PC-3 (cell line): ENCODE measurements at regions not wholly inside any gene's neighbourhood (a gene's known extent, or its start where the extent isn't known, plus 50 kb on each side); places are given as distances from the start of the nearest gene placed in this dataset.

Experiments
- ATAC-seq: fragments of 200-7000 bp; cut with Tn5 transposase; 2 replicates; pipeline ENCODE4 v1.9.1; 2020; ENCODE audit warnings: mild to moderate bottlenecking, moderate library complexity
- BruUV-seq: library from RNA; stranded (reverse); fragments of 400-500 nt; replicated peaks from 2 replicates; lab custom pipeline; 2021; lab: Mats Ljungman, UMichigan
- CTCF ChIA-PET: fragments of 300-600 bp; sonication (Branson Sonifier 250); formaldehyde crosslinking; loops from one replicate; lab custom pipeline; 2022; ENCODE audit warnings: antibody characterized with exemption; lab: Charles Lee
- POLR2A ChIA-PET: fragments of 300-600 bp; sonication (Branson Sonifier 250); formaldehyde crosslinking; loops from one replicate; lab custom pipeline; 2022; ENCODE audit warnings: antibody characterized with exemption; ENCODE audit not compliant: unreplicated experiment; lab: Charles Lee
- DNase-seq: peaks from one replicate; pipeline ENCODE4 v3.0.0-alpha.2; 2015
- H2AFZ ChIP-seq: fragments of 300-600 bp; sonication (generic); 2 replicates; pipeline ENCODE4 v1.6.0; 2016; ENCODE audit warnings: antibody characterized with exemption, low read length
- H3F3A ChIP-seq: fragments of 300-600 bp; sonication (generic); one replicate; pipeline ENCODE4 v1.6.0; 2017; ENCODE audit warnings: antibody characterized with exemption, low read length, control low read depth, mild to moderate bottlenecking; ENCODE audit not compliant: unreplicated experiment
- H3K27ac ChIP-seq: fragments of 300-600 bp; sonication (generic); 2 replicates; pipeline ENCODE4 v1.5.1; 2016; ENCODE audit warnings: mild to moderate bottlenecking, low read length
- H3K27me3 ChIP-seq: fragments of 300-600 bp; sonication (generic); 2 replicates; pipeline ENCODE4 v1.6.1; 2016; ENCODE audit warnings: low read length, mixed read lengths
- H3K36me3 ChIP-seq: fragments of 300-600 bp; sonication (generic); 2 replicates; pipeline ENCODE4 v1.6.1; 2016; ENCODE audit warnings: low read depth, mixed run types, low read length, mixed read lengths
- H3K4me1 ChIP-seq: fragments of 300-600 bp; sonication (generic); 2 replicates; pipeline ENCODE4 v1.5.1; 2016; ENCODE audit warnings: low read length; ENCODE audit not compliant: insufficient read depth
- H3K4me2 ChIP-seq: fragments of 300-600 bp; sonication (generic); 2 replicates; pipeline ENCODE4 v1.6.0; 2016; ENCODE audit warnings: low read length
- H3K4me3 ChIP-seq: fragments of 300-600 bp; sonication (generic); 2 replicates; pipeline ENCODE4 v1.5.1; 2016; ENCODE audit warnings: mild to moderate bottlenecking, low read length, mixed read lengths
- H3K79me2 ChIP-seq: fragments of 300-600 bp; sonication (generic); 2 replicates; pipeline ENCODE4 v1.6.1; 2017; ENCODE audit warnings: low read length, mixed read lengths
- H3K9ac ChIP-seq: fragments of 300-600 bp; sonication (generic); 2 replicates; pipeline ENCODE4 v1.6.0; 2016; ENCODE audit warnings: mild to moderate bottlenecking, low read length
- H3K9me2 ChIP-seq: fragments of 300-600 bp; sonication (generic); replicated peaks from 2 replicates; pipeline ENCODE4 v1.6.1; 2016; ENCODE audit warnings: mixed run types, low read length, mixed read lengths
- H3K9me3 ChIP-seq: fragments of 300-600 bp; sonication (generic); 2 replicates; pipeline ENCODE4 v1.6.1; 2016; ENCODE audit warnings: low read length, mixed read lengths
- H4K20me1 ChIP-seq: fragments of 300-600 bp; sonication (generic); 2 replicates; pipeline ENCODE4 v1.6.1; 2016; ENCODE audit warnings: low read length, mixed read lengths
- EZH2 ChIP-seq: fragments of 300-600 bp; sonication (generic); IDR thresholded peaks from one replicate; pipeline ENCODE4 v1.6.1; 2017; ENCODE audit warnings: antibody characterized with exemption, mild to moderate bottlenecking, low read length; ENCODE audit not compliant: unreplicated experiment
- EZH2phosphoT487 ChIP-seq: fragments of 300-600 bp; sonication (generic); IDR thresholded peaks from 2 replicates; pipeline ENCODE4 v1.6.1; 2018; ENCODE audit warnings: mild to moderate bottlenecking, antibody characterized with exemption, low read length, borderline replicate concordance
- intact Hi-C: fragments of 100-400 bp; cut with micrococcal nuclease; formaldehyde crosslinking; loops from 2 replicates; pipeline ENCODE4 v1.9.0; 2023
- TF ChIP-seq, protein P1 (sequence below): fragments of 300-600 bp; sonication (generic); conservative IDR thresholded peaks from 2 replicates; pipeline ENCODE4 v1.5.1; 2017; ENCODE audit warnings: antibody characterized with exemption, low read depth, mild to moderate bottlenecking, low read length

DNA sequence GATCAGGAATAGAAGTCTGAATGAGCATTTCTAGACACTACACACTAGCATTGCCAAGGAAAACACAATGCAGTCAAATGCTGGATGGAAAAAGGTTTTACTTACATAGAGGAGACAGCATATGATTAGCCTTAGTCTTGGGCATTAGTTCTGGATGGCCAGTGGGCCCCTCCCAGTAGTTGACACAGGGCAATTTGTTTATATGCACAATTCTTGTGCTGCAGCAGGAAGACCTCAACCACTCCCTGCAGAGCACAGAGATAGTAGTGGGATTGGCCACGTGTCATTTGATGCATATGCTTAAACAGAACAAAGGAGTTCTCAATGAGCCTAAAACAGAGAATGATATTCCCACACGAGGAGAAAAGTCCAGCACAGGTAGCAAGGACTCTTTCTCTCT lies 1496.2 kb upstream of the CDH6 start:
- no TSS peak for BruUV-seq
- ATAC-seq = no peak; the same call in none of the 2 replicates
- H3K9me2 ChIP-seq = no peaks in the 10 kb centered on the region
- 0 out of 2 replicates have a peak, but pooled peaks cover 2% of the 10 kb centered on the region for H3K4me1 ChIP-seq
- H3K4me2 ChIP-seq = no peak overlapping the region
- intact Hi-C loops = loop anchor here (10.0 kb wide), 1 partner anchor 332 kb away; no protein-coding TSS in a partner anchor
- CTCF ChIA-PET = interaction anchor here (0.6 kb wide), 3 partner anchors 101 to 539 kb away, joined by 3 to 4 read pairs (median 3); no protein-coding TSS in a partner anchor
- H3K27me3 ChIP-seq = no peaks in the 10 kb centered on the region
- no peaks in the 10 kb centered on the region for H3F3A ChIP-seq
- H3K79me2 ChIP-seq = no peaks in the 10 kb centered on the region
- no peaks in the 10 kb centered on the region for H3K9me3 ChIP-seq
- no peak overlapping the region for H3K9ac ChIP-seq
- H4K20me1 ChIP-seq = no peaks in the 10 kb centered on the region
- TF ChIP-seq, protein P1, sequence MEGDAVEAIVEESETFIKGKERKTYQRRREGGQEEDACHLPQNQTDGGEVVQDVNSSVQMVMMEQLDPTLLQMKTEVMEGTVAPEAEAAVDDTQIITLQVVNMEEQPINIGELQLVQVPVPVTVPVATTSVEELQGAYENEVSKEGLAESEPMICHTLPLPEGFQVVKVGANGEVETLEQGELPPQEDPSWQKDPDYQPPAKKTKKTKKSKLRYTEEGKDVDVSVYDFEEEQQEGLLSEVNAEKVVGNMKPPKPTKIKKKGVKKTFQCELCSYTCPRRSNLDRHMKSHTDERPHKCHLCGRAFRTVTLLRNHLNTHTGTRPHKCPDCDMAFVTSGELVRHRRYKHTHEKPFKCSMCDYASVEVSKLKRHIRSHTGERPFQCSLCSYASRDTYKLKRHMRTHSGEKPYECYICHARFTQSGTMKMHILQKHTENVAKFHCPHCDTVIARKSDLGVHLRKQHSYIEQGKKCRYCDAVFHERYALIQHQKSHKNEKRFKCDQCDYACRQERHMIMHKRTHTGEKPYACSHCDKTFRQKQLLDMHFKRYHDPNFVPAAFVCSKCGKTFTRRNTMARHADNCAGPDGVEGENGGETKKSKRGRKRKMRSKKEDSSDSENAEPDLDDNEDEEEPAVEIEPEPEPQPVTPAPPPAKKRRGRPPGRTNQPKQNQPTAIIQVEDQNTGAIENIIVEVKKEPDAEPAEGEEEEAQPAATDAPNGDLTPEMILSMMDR = no peak
- TF ChIP-seq EZH2phosphoT487 (no peak), EZH2 (no peak)
- DNase-seq = no peak
- POLR2A ChIA-PET = interaction anchor here (0.6 kb wide), 1 partner anchor 247 kb away, joined by 4 read pairs; no protein-coding TSS in a partner anchor
- H3K36me3 ChIP-seq = no peaks in the 10 kb centered on the region
- no peak overlapping the region for H2AFZ ChIP-seq
- no peak overlapping the region for H3K27ac ChIP-seq
- H3K4me3 ChIP-seq = no peak overlapping the region

DNA sequence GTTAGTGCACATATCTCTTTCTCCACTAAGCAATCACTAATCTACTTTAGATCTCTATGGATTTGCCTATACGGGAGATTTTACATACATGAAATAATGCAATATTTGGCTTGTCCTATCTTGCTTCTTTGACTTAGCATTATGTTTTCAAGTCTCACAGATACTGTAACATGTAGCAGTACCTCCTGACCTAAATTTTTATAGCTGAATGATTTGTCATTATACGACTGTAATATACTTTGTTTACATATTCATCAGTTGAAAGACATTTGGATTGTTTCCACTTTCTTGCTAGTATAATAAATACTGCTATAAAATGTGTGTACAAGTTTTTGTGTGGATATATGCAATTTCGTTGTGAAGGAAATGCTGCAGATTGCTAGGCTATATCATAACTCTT lies 1520.8 kb upstream of the CDH6 start:
- intact Hi-C loops = no loop called here
- Histone ChIP-seq H3K36me3 (no peaks in the 10 kb centered on the region), H3K4me2 (no peak overlapping the region), H3K9me3 (no peaks in the 10 kb centered on the region), H2AFZ (no peak overlapping the region), H3K4me1 (peaks cover 11% of the 10 kb centered on the region; the same call in 1 of the 2 replicates), H3K27me3 (no peaks in the 10 kb centered on the region), H3F3A (no peaks in the 10 kb centered on the region), H3K9me2 (no peaks in the 10 kb centered on the region), H3K27ac (no peak overlapping the region), H4K20me1 (no peaks in the 10 kb centered on the region), H3K9ac (no peak overlapping the region), H3K4me3 (no peak overlapping the region), H3K79me2 (no peaks in the 10 kb centered on the region)
- TF ChIP-seq, protein P1 = no peak
- TF ChIP-seq EZH2 = no peak
- TF ChIP-seq EZH2phosphoT487 = no peak
- ATAC-seq (peak; percentile 97), DNase-seq (peak; percentile 74)
- POLR2A ChIA-PET = no interaction called here
- CTCF ChIA-PET = no interaction called here
- no TSS peak for BruUV-seq

DNA sequence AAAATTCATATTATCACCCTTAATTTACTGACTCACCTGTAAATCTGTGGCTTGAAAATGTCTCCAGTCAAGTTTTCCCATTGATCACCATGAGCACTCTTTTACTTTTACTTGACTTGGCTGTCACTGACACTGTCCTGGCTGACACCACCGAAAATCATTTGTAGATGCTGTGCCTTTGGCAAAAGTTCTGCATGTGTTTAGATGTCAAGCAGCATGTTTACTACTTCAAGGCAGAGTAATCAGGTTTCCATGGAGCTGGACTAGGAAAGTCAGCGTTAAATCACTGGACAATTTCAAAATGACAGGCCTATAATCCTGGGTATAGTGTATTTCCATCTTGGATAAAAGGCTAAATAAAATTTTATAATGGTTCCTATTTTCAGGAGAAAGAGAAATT lies 1530.6 kb upstream of the CDH6 start:
- intact Hi-C loops = no loop called here
- no TSS peak for BruUV-seq
- H3K27ac ChIP-seq = no peak overlapping the region
- no peak overlapping the region for H3K4me3 ChIP-seq
- H2AFZ ChIP-seq = no peak overlapping the region
- TF ChIP-seq EZH2 (no peak), EZH2phosphoT487 (no peak)
- TF ChIP-seq, protein P1 = no peak
- ChIA-PET POLR2A (no interaction called here), CTCF (no interaction called here)
- no peaks in the 10 kb centered on the region for H4K20me1 ChIP-seq
- no peaks in the 10 kb centered on the region for H3F3A ChIP-seq
- DNase-seq (no peak), ATAC-seq (no peak)
- H3K4me2 ChIP-seq = no peak overlapping the region
- no peak overlapping the region for H3K9ac ChIP-seq
- H3K36me3 ChIP-seq = no peaks in the 10 kb centered on the region
- no peaks in the 10 kb centered on the region for H3K27me3 ChIP-seq
- no peaks in the 10 kb centered on the region for H3K9me2 ChIP-seq
- no peaks in the 10 kb centered on the region for H3K79me2 ChIP-seq
- no peaks in the 10 kb centered on the region for H3K9me3 ChIP-seq
- H3K4me1 ChIP-seq = no peaks in the 10 kb centered on the region
